ENCODE measurements at regions not wholly inside any gene's neighbourhood (a gene's known extent, or its start where the extent isn't known, plus 50 kb on each side); places are given as distances from the start of the nearest gene placed in this dataset.
A peak's percentile ranks its signal among the peaks of the same experiment; 100 is the strongest.

GRCh38 chr10:55740110-55740509, 620.9 kb downstream of the ZWINT start:
- TF ChIP-seq CTCF (IDR thresholded peaks at IDR 0.05; ENCODE audit: borderline replicate concordance, control extremely low read depth, extremely low read depth, insufficient read depth, missing control alignments), result no peak
- in situ Hi-C loops (cut with MboI; ENCODE audit: low sequenced_read_pairs, unreplicated experiment), result no loop called here
- no peak for DNase-seq (ENCODE audit: low spot score)

- no peak for DNase-seq (ENCODE audit: low spot score)
- no peak for TF ChIP-seq CTCF (IDR thresholded peaks at IDR 0.05; ENCODE audit: borderline replicate concordance, control extremely low read depth, extremely low read depth, insufficient read depth, missing control alignments)
- in situ Hi-C loops (cut with MboI; ENCODE audit: low sequenced_read_pairs, unreplicated experiment), result no loop called here
These were observed 626.9 kb downstream of the ZWINT start for GRCh38 chr10:55734112-55734511.

DNA sequence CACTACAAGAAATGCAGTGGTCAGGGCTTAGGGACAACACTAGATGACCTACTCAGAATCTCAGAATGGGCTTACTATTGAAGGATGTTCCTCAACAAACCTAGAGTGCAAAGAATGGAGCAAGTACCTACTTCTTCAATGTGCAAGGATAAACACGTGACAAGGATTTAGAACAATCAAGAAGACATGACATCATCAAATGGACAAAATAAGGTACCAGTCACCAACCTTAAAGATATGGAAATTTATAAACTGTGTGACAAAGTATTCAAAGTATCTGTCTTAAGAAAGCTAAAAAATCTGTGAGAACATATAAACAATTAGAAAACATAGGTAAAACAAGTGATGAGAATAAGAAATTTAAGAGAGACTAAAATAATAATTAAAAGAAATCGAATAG, 656.1 kb downstream of the ZWINT start:
- DNase-seq (ENCODE audit: low spot score), result no peak
- TF ChIP-seq CTCF (IDR thresholded peaks at IDR 0.05; ENCODE audit: borderline replicate concordance, control extremely low read depth, extremely low read depth, insufficient read depth, missing control alignments), result no peak
- in situ Hi-C loops (cut with MboI; ENCODE audit: low sequenced_read_pairs, unreplicated experiment), result no loop called here

DNA sequence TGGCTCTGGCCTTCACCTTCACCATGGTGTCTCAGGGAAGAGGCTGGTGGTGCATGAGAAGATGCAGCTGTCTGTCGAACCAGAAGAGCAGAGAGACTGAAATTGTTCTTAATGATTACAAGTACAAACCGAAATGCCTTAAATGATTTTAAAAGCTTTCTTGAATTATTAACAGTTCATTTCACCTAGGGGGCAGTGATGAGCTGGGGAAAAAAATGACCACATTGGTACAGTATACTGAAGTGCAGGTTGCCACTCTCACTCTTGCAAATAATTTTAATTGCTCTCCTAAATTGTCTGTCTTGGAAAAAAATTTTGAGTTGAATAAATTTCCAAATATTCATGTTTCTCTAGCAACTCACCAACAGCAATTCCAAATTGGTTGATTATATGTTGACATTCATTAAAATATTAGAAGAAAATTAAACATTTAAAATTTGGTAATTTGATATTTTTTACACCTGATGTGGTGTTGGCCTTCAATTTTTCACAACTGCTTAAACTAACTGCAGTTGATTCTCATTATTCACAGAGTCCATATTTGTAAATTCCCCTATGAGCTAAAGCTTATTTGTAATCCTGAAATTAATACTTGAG, 692.6 kb downstream of the ZWINT start:
- in situ Hi-C loops (cut with MboI; ENCODE audit: low sequenced_read_pairs, unreplicated experiment), result no loop called here
- no peak for DNase-seq (ENCODE audit: low spot score)

GRCh38 chr10:55653531-55653930, 707.5 kb downstream of the ZWINT start:
- in situ Hi-C loops (cut with MboI; ENCODE audit: low sequenced_read_pairs, unreplicated experiment), result no loop called here
- DNase-seq (ENCODE audit: low spot score), result no peak
- TF ChIP-seq CTCF (IDR thresholded peaks at IDR 0.05; ENCODE audit: borderline replicate concordance, control extremely low read depth, extremely low read depth, insufficient read depth, missing control alignments), result no peak

More for the DNA sequence above, 692.6 kb downstream of the ZWINT start:
- TF ChIP-seq CTCF (IDR thresholded peaks at IDR 0.05; ENCODE audit: borderline replicate concordance, control extremely low read depth, extremely low read depth, insufficient read depth, missing control alignments), result peak; percentile 7

- TF ChIP-seq CTCF (IDR thresholded peaks at IDR 0.05; ENCODE audit: borderline replicate concordance, control extremely low read depth, extremely low read depth, insufficient read depth, missing control alignments), result no peak
- DNase-seq (ENCODE audit: low spot score), result no peak
- in situ Hi-C loops (cut with MboI; ENCODE audit: low sequenced_read_pairs, unreplicated experiment), result no loop called here
These were observed 719.5 kb downstream of the ZWINT start for GRCh38 chr10:55641601-55642000.
